Tibial nerve (tissue), 4 donors: ENCODE measurements at regions not wholly inside any gene's neighbourhood (a gene's known extent, or its start where the extent isn't known, plus 50 kb on each side); places are given as distances from the start of the nearest gene placed in this dataset.

Source experiments
- DNase-seq, 2 donors: peaks; one replicate each; pipeline ENCODE4 v3.0.0-alpha.2; 2019; ENCODE audit warnings: low spot score in 2 of 2
- H3K27ac ChIP-seq, 4 donors: fragments of 200-600 bp; sonication (generic) in 3 of 4; one replicate each; pipeline ENCODE4 v1.5.1; 2017 to 2019; ENCODE audit warnings: mild to moderate bottlenecking in 1 of 4
- H3K27me3 ChIP-seq, 2 donors: fragments of 200-600 bp; sonication (generic) in 1 of 2; one replicate each; pipeline versions ENCODE4 v1.5.1 to v1.6.0; 2017 to 2019
- H3K36me3 ChIP-seq, 3 donors: fragments of 200-600 bp; sonication (generic); one replicate each; pipeline ENCODE4 v1.5.1; 2018 to 2019
- H3K4me1 ChIP-seq, 4 donors: fragments of 200-600 bp; sonication (generic) in 3 of 4; one replicate each; pipeline ENCODE4 v1.5.1; 2017 to 2019
- H3K4me3 ChIP-seq, 4 donors: fragments of 200-600 bp; sonication (generic) in 3 of 4; one replicate each; pipeline ENCODE4 v1.5.1; 2017 to 2019; ENCODE audit warnings: mild to moderate bottlenecking in 1 of 4, moderate library complexity in 1 of 4
- H3K9me3 ChIP-seq, 4 donors: fragments of 200-600 bp; sonication (generic) in 3 of 4; one replicate each; pipeline ENCODE4 v1.5.1; 2017 to 2019
- CTCF ChIP-seq, 5 experiments: fragments of 200-600 bp in 3 of 5; fragments of 450-650 bp in 2 of 5; sonication (generic) in 3 of 5; IDR thresholded peaks; one replicate each; pipeline ENCODE4 v1.5.1; 2016 to 2019; ENCODE audit warnings: antibody characterized with exemption in 5 of 5, mild to moderate bottlenecking in 3 of 5, moderate library complexity in 2 of 5
- EP300 ChIP-seq, 2 donors: sonication (generic); formaldehyde crosslinking; IDR thresholded peaks; one replicate each; pipeline ENCODE4 v1.6.1; 2017; ENCODE audit warnings: antibody characterized with exemption in 2 of 2, mild to moderate bottlenecking in 1 of 2
- POLR2A ChIP-seq, 2 donors: fragments of 450-650 bp; IDR thresholded peaks; one replicate each; pipeline ENCODE4 v1.6.1; 2017; ENCODE audit warnings: antibody characterized with exemption in 2 of 2, mild to moderate bottlenecking in 2 of 2, moderate library complexity in 2 of 2
- WGBS, 2 donors: methylation state at CpG; one replicate each; pipeline ENCODE4 v1.1.5; 2018; 5-methylcytosine and 5-hydroxymethylcytosine counted together

GRCh38 chr2:236773206-236773605 lies 203.6 kb downstream of the ACKR3 start:
- no peak for DNase-seq
- no peaks in the 10 kb centered on the region for H3K9me3 ChIP-seq
- whole genome bisulfite sequencing, 2 donors: 90 to 92% methylated on average over 9 of the region's 9 CpGs

GRCh38 chr2:236774171-236774570 lies 204.5 kb downstream of the ACKR3 start:
- no peaks in the 10 kb centered on the region for H3K36me3 ChIP-seq
- DNase-seq: no peak
- WGBS, 2 donors: 88 to 91% methylated on average over 8 to 9 of the region's 9 CpGs
- no peaks in the 10 kb centered on the region for H3K9me3 ChIP-seq
- TF ChIP-seq EP300 (IDR thresholded peaks at IDR 0.05) (no peak), CTCF (IDR thresholded peaks at IDR 0.05) (no peak), POLR2A (IDR thresholded peaks at IDR 0.05) (no peak)
- no peak overlapping the region for H3K27ac ChIP-seq
- peaks cover 0 to 13% (median 0%) of the 10 kb centered on the region in 4 donors for H3K4me1 ChIP-seq
- H3K4me3 ChIP-seq: no peak overlapping the region
- no peaks in the 10 kb centered on the region for H3K27me3 ChIP-seq

More at GRCh38 chr2:236773206-236773605, 203.6 kb downstream of the ACKR3 start:
- no peak overlapping the region for H3K27ac ChIP-seq
- H3K4me1 ChIP-seq: peaks cover 0 to 13% (median 0%) of the 10 kb centered on the region in 4 donors
- no peak for TF ChIP-seq POLR2A (IDR thresholded peaks at IDR 0.05)
- TF ChIP-seq CTCF (IDR thresholded peaks at IDR 0.05): no peak
- TF ChIP-seq EP300 (IDR thresholded peaks at IDR 0.05): no peak
- no peaks in the 10 kb centered on the region for H3K27me3 ChIP-seq
- H3K4me3 ChIP-seq: no peak overlapping the region
- no peaks in the 10 kb centered on the region for H3K36me3 ChIP-seq

- WGBS, 2 donors: 28 to 29% methylated on average over 2 of the region's 2 CpGs
- Histone ChIP-seq H3K36me3 (no peaks in the 10 kb centered on the region), H3K9me3 (no peaks in the 10 kb centered on the region), H3K27ac (no peak overlapping the region), H3K4me1 (peaks cover 0 to 13% (median 0%) of the 10 kb centered on the region in 4 donors), H3K4me3 (no peak overlapping the region), H3K27me3 (no peaks in the 10 kb centered on the region)
- DNase-seq: no peak
- TF ChIP-seq POLR2A (IDR thresholded peaks at IDR 0.05): no peak
- TF ChIP-seq EP300 (IDR thresholded peaks at IDR 0.05): no peak
Observed at GRCh38 chr2:236775511-236775910, 205.9 kb downstream of the ACKR3 start.

DNA sequence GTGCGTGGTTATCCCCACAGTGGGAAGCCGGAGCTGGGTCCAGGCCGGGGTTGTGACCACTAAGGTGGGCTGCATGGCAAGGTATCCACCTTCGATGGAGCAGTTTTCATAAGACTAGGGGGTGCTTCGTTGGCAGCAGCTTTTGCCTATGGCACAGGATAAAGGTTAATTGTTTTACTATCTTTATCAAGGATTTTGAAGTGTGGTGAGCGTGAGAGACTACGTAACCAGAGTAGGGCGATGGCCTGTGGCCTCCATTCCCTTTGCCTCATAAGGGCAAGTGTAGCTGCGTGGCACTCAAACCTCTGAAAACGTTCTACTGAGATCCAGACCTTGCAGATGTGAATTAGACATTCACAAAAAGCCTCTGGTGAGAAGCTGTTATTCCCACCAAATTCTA lies 206.6 kb downstream of the ACKR3 start:
- TF ChIP-seq POLR2A (IDR thresholded peaks at IDR 0.05) (no peak), EP300 (IDR thresholded peaks at IDR 0.05) (no peak)
- Histone ChIP-seq H3K27ac (peak overlapping the region in 2 of 4 donors; percentile 13 to 57), H3K4me1 (peaks cover 0 to 13% (median 0%) of the 10 kb centered on the region in 4 donors), H3K4me3 (no peak overlapping the region), H3K27me3 (no peaks in the 10 kb centered on the region), H3K9me3 (no peaks in the 10 kb centered on the region), H3K36me3 (no peaks in the 10 kb centered on the region)
- DNase-seq: no peak
- 90 to 93% methylated on average over 10 of the region's 10 CpGs for WGBS, 2 donors

DNA sequence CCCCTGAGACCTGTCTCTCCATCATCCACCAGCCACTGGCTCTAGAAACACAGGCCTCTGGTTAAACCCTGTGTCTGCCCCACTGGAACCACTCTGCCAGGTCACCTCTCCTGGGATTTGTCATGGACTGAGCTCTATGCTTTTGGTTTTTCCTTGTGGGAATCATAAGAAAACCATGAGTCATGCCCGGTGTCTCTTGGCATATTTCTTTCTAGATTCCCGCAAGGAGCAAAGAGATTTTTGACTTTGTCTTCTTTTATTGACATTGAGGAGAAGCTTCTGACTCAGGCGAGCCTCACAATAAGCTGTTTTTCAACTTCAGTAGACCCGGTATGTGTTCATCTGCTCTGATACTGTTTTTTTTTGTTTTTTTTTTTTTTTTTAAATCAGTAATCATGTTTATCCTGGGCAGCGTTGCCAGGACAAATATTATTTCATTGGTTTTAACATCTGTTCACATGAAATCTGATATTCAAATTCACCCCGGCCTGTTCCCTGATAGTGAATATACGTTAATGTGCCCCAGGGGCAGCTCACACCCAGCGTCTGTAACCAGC lies 207.1 kb downstream of the ACKR3 start:
- 61 to 64% methylated on average over 8 of the region's 8 CpGs for WGBS, 2 donors
- Histone ChIP-seq H3K27ac (peak overlapping the region in 2 of 4 donors; percentile 20 to 57), H3K27me3 (no peaks in the 10 kb centered on the region), H3K4me1 (peaks cover 0 to 13% (median 0%) of the 10 kb centered on the region in 4 donors), H3K36me3 (no peaks in the 10 kb centered on the region), H3K9me3 (no peaks in the 10 kb centered on the region), H3K4me3 (no peak overlapping the region)
- DNase-seq: peak; percentile 34 to 46
- TF ChIP-seq EP300 (IDR thresholded peaks at IDR 0.05) (peak in 1 of 2 donors; percentile 20), POLR2A (IDR thresholded peaks at IDR 0.05) (no peak), CTCF (IDR thresholded peaks at IDR 0.05) (no peak)

- H3K27ac ChIP-seq: peak overlapping the region in 1 of 4 donors; percentile 57
- no peak for TF ChIP-seq POLR2A (IDR thresholded peaks at IDR 0.05)
- TF ChIP-seq EP300 (IDR thresholded peaks at IDR 0.05): no peak
- no peak for TF ChIP-seq CTCF (IDR thresholded peaks at IDR 0.05)
- no peaks in the 10 kb centered on the region for H3K36me3 ChIP-seq
- peaks cover 0 to 17% (median 0%) of the 10 kb centered on the region in 4 donors for H3K4me1 ChIP-seq
- no peak for DNase-seq
- no peaks in the 10 kb centered on the region for H3K9me3 ChIP-seq
- no peaks in the 10 kb centered on the region for H3K27me3 ChIP-seq
- no peak overlapping the region for H3K4me3 ChIP-seq
- WGBS, 2 donors: 78 to 82% methylated on average over 8 of the region's 8 CpGs
Observed at GRCh38 chr2:236777408-236777807, 207.8 kb downstream of the ACKR3 start.
